ENCODE measurements at regions not wholly inside any gene's neighbourhood (a gene's known extent, or its start where the extent isn't known, plus 50 kb on each side); places are given as distances from the start of the nearest gene placed in this dataset.
A peak's percentile ranks its signal among the peaks of the same experiment; 100 is the strongest.

GRCh38 chr10:106179430-106179829, 985.1 kb downstream of the SORCS1 start:
- Histone ChIP-seq H3K36me3 (ENCODE audit: control insufficient read depth, insufficient read depth, low read length) (no peaks in the 10 kb centered on the region), H3K27me3 (ENCODE audit: control insufficient read depth, insufficient read depth, low read length) (no peaks in the 10 kb centered on the region), H3K4me3 (ENCODE audit: low read depth, low read length) (no peak overlapping the region)
- no peak for DNase-seq (ENCODE audit: low read depth)
- TF ChIP-seq CTCF (IDR thresholded peaks at IDR 0.05; ENCODE audit: insufficient read depth, low read length, poor library complexity, severe bottlenecking): no peak

DNA sequence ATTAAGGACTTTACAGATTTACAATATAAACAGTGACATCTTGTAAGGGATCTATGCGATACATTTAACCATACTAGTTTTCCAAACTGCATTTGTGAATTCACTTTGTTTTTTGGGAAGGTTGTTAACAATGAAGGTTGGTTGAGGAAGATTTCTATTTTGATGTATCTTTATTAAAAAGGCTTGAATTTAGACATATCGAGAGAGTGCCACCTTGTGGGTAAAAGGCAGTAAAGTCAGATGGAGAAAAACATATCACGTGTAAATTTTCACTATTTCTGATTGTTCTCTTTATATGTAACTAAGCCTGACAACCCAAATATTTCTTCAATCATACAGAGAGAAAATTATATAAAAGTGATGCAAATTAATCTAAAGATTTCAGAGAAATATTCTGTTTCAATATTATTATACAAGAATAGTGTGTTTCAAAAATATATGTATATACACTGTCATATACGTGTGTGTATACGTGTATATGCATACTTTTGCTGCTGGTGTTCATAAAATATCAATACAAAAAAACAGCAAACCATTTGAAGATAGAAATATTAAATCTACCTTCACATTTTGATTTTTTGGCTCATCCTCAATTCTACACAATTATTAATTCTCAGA, 988.6 kb downstream of the SORCS1 start:
- no peak for DNase-seq (ENCODE audit: low read depth)
- Histone ChIP-seq H3K27me3 (ENCODE audit: control insufficient read depth, insufficient read depth, low read length) (no peaks in the 10 kb centered on the region), H3K36me3 (ENCODE audit: control insufficient read depth, insufficient read depth, low read length) (no peaks in the 10 kb centered on the region), H3K4me3 (ENCODE audit: low read depth, low read length) (no peak overlapping the region)
- TF ChIP-seq CTCF (IDR thresholded peaks at IDR 0.05; ENCODE audit: insufficient read depth, low read length, poor library complexity, severe bottlenecking): peak; percentile 48

DNA sequence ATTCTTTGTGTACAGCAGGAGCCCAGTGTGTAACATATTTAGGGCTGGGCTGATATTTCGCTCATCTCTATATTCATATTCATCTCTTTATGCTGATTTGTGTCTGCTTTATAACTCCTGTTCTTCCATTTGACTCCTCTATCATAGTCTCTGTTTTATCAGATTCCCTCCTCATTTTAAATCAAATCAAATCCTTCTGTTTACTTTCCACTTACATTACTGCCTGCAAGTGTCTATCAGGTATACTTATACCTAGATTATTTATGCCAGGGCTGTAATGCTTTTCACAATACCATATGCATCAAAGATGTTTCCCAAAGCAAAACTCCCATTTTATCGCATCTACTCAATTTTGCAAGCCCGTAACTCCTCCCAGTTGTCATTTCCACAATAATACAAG, 990.7 kb downstream of the SORCS1 start:
- DNase-seq (ENCODE audit: low read depth): no peak
- TF ChIP-seq CTCF (IDR thresholded peaks at IDR 0.05; ENCODE audit: insufficient read depth, low read length, poor library complexity, severe bottlenecking): no peak

GRCh38 chr10:106169241-106169640, 995.3 kb downstream of the SORCS1 start:
- no peaks in the 10 kb centered on the region for H3K36me3 ChIP-seq (ENCODE audit: control insufficient read depth, insufficient read depth, low read length)
- H3K27me3 ChIP-seq (ENCODE audit: control insufficient read depth, insufficient read depth, low read length): no peaks in the 10 kb centered on the region
- TF ChIP-seq CTCF (IDR thresholded peaks at IDR 0.05; ENCODE audit: insufficient read depth, low read length, poor library complexity, severe bottlenecking): no peak
- DNase-seq (ENCODE audit: low read depth): no peak
- no peak overlapping the region for H3K4me3 ChIP-seq (ENCODE audit: low read depth, low read length)

More for the DNA sequence above, 990.7 kb downstream of the SORCS1 start:
- Histone ChIP-seq H3K36me3 (ENCODE audit: control insufficient read depth, insufficient read depth, low read length) (no peaks in the 10 kb centered on the region), H3K4me3 (ENCODE audit: low read depth, low read length) (no peak overlapping the region), H3K27me3 (ENCODE audit: control insufficient read depth, insufficient read depth, low read length) (no peaks in the 10 kb centered on the region)

DNA sequence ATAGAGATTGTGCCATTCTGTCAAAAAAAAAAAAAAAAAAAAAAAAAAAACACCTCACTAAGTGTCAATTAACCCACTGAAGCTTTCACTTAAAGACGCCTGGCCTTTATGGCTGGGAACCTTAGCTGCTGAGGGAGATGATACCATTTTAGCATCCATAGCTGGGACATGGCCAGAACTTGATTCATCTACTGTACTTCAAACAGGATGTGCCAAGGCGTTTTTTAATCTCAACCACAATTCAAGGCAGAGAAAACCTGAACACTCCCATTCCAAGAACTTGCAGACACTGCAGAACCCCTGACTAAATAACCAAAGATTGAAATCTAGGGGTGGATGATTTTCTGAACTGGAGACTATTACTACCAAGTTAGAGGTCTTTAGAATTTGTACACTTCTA, 996.6 kb downstream of the SORCS1 start:
- no peak overlapping the region for H3K4me3 ChIP-seq (ENCODE audit: low read depth, low read length)
- no peak for DNase-seq (ENCODE audit: low read depth)
- H3K36me3 ChIP-seq (ENCODE audit: control insufficient read depth, insufficient read depth, low read length): no peaks in the 10 kb centered on the region
- no peaks in the 10 kb centered on the region for H3K27me3 ChIP-seq (ENCODE audit: control insufficient read depth, insufficient read depth, low read length)
- no peak for TF ChIP-seq CTCF (IDR thresholded peaks at IDR 0.05; ENCODE audit: insufficient read depth, low read length, poor library complexity, severe bottlenecking)

DNA sequence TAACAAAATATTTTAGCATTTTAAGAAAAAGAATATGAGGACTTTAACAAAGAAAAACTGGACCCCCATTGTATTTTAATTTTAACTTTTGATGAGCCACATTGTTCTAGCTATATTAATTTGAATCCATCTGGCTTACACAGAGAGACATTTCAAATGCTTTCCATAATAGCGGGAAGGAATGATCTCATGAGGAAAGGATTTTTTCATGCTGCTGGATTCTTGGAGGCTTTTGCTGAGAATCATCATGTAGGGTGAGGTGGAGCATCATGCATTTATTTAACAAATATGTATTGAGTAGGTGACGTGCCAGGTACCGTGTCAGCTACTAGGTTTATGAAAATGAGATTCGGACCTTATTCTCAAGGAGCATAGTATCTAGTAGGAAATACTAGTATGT, 1006.3 kb downstream of the SORCS1 start:
- H3K36me3 ChIP-seq (ENCODE audit: control insufficient read depth, insufficient read depth, low read length): no peaks in the 10 kb centered on the region
- no peak for DNase-seq (ENCODE audit: low read depth)
- no peak overlapping the region for H3K4me3 ChIP-seq (ENCODE audit: low read depth, low read length)
- TF ChIP-seq CTCF (IDR thresholded peaks at IDR 0.05; ENCODE audit: insufficient read depth, low read length, poor library complexity, severe bottlenecking): no peak
- no peaks in the 10 kb centered on the region for H3K27me3 ChIP-seq (ENCODE audit: control insufficient read depth, insufficient read depth, low read length)
